Fibroblast of peridontal ligament (primary cell): ENCODE measurements at regions not wholly inside any gene's neighbourhood (a gene's known extent, or its start where the extent isn't known, plus 50 kb on each side); places are given as distances from the start of the nearest gene placed in this dataset.

Source experiments
- DNase-seq: peaks from one replicate; pipeline ENCODE4 v3.0.0-alpha.2; 2010; ENCODE audit errors: extremely low read depth

DNA sequence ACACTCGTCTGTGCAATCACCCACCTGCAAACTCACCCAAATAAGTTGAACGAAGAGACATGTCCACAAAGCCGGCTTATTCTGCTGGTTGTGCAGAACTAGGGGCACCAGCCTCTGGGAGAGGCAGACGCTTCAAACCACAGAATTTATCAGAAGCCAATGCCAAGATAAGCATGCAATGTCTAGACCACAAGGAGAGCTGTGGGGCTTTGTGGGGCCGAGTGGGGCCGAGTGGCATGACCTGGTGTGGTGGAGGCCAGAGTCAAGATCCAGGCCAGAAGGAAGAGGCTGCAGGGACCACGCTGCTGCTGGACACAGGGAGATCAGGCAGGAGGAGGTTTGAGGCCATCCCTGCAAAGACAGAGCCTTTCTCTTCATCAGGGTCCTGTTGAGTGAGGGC, 259.0 kb downstream of the IRX2 start:
- DNase-seq: no peak

- no peak for DNase-seq
Observed at GRCh38 chr5:2491846-2492245, 259.6 kb downstream of the IRX2 start.

DNA sequence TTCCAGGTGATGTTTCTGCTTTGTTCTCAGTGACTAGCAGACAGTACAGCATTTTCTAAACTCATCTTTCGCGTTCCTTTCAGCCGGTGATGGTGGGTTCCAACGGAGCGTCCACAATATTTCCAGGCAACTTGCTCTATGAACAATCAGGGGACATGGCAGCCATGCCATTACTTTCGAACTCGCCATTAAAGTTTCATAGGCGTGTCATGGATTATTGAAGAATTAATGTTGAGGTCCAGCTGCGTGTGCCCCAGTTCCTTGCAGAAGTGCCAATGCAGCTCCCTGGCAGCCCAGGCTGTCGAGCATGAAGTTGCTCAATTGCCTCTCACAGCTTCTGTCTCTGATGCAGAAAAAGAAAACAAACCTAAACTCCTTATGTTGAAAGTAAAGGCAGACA, 262.2 kb downstream of the IRX2 start:
- no peak for DNase-seq

- no peak for DNase-seq
Observed at GRCh38 chr5:2488593-2488992, 262.9 kb downstream of the IRX2 start.

DNA sequence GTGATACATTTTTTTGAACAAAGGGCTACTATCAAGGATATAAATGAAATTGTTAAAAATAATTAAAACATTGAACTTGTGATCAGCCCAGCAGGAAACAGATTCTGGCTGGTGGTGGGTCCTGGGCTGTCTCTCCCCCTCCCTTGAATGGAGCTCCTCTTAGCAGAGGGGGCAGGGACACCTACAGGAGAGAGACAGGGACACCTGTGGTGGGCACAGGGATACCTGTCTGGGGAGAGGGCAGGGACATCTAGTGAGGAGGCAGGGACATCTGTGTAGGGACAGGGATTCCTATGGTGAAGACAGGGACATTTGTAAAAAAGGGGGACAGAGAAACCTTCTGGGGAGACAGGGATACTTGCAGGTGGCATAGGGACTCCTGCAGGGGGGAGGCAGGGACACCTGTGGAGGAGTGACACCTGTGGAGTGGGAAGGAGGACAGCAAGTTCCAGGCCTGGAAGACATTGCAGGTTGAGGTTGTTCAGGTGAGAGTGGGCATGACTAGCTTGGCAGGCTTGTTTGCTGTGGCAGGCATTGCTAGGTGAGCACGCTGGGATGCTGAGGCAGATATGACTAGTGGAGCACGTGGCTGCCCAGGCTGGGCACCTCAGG, 264.2 kb downstream of the IRX2 start:
- no peak for DNase-seq

DNA sequence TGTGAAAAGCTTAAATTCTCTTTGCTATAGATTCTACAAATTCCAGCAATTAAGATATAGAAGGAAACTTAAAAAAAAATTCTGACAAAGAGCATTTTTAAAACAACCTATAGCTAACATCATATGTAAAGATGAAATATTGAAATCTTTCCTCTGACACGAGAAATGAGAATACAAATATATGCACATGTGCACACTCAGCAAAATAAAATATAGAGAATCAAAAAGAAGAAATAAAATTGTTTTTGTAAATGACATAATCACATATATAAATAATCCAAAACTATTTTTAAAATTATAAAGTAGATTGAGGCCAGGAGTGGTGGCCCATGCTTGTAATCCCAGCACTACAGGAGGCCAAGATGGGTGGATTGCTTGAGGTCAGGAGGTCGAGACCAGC, 265.1 kb downstream of the IRX2 start:
- DNase-seq: no peak

GRCh38 chr5:2482778-2483177, 268.7 kb downstream of the IRX2 start:
- DNase-seq: no peak

DNA sequence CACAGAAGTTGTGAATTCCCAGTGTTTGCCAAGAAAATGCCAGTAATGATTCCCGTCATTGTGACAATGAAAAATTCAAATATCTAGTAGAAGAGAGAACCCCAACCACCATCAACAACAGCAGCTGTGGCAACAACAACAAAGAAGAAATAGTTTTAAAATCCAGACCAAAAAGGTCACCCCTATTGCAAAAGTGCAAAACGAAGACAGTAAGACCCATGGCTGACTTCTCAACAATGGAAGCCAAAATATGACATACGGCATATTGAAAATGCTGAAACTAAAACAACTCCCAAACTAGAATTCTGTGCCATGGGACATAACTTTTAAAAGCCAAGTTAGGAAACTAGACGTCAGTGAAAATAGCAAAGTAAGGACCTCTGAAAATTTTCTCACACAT, 270.6 kb downstream of the IRX2 start:
- DNase-seq: no peak

GRCh38 chr5:2475902-2476301, 275.6 kb downstream of the IRX2 start:
- DNase-seq: no peak

- no peak for DNase-seq
Observed at GRCh38 chr5:2472670-2473069, 278.8 kb downstream of the IRX2 start.

GRCh38 chr5:2471152-2471879, 280.2 kb downstream of the IRX2 start:
- DNase-seq: no peak

DNA sequence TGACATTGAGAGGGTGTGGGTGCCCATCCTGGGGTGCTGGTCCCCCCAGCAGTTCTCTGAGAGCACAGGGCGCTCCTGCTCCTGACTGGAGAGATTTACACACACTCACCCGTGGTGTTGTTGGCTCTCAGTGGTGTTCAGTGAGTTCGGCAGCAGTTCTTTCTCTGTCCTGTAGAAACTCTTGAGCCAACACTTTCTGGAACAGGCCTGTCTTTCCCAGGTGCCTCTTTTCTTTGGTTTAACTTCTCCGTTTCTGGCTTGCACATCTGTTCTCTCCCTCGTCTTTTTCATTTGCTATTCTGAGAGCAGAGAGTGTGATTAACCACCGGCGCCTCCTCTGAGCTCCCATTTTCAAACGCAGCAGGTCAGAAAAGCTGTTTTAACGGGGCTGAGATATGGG, 284.5 kb downstream of the IRX2 start:
- DNase-seq: no peak

GRCh38 chr5:2465383-2465782, 286.1 kb downstream of the IRX2 start:
- DNase-seq: no peak

DNA sequence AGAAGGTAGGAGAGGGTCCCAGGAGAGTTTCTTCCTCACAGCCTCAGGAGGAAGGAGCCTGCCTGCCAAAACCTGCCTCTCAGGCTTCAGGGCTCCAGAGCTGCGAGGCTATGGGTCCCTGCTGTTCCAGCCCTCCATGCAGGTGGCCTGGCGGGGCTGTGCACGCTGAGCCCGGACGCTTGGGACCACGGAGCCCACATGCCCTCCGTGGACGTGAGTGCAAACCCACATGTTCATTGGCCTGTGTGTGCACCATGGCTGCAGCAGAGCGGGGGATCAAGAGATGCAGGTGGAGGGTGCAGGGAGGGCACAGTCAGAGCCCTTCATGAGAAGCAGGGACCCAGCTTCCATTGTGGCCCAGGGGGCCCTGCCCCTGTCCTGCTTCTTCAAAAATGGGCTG, 287.3 kb downstream of the IRX2 start:
- DNase-seq: no peak

- DNase-seq: no peak
Observed at GRCh38 chr5:2461701-2462691, 289.5 kb downstream of the IRX2 start.

- DNase-seq: no peak
Observed at GRCh38 chr5:2460098-2460497, 291.4 kb downstream of the IRX2 start.

DNA sequence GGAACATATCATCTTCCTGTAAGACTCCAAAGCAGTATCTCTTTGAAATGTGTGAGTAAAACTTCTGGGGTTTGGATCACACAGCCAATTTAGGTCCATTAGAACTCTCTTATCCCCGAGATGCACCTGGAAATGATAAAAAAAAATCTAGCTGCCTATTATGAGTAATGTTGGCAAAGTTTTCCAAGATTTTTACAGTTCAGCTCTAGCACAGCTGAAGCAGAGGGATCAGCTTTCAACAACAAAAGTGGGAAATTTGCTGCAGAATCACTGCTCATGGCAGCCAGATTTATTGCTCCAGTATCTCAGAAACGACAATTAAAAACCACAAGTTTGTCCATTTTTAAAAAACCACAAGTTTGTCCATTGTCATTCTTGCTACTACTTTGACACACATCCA, 292.2 kb downstream of the IRX2 start:
- no peak for DNase-seq

DNA sequence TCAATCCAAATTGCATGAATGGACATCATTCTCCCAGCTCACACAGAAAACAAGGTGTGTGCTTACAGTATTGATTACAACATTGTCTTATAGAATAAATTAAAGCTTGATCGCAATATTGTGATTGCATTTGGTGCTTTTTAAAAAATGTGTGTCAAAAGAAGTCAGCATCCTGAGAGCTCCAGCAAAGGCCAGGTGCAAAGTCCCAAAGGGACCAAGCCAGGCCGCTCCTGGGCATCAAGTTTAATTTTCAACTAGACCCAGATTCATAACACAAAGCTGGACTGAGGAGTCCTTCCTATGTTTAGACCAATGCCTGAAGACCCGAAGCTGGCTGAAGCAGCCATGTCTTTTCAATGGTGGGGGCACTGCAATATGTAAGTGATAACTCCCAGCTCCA, 295.6 kb downstream of the IRX2 start:
- DNase-seq: no peak

GRCh38 chr5:2454876-2455275, 296.6 kb downstream of the IRX2 start:
- DNase-seq: no peak

DNA sequence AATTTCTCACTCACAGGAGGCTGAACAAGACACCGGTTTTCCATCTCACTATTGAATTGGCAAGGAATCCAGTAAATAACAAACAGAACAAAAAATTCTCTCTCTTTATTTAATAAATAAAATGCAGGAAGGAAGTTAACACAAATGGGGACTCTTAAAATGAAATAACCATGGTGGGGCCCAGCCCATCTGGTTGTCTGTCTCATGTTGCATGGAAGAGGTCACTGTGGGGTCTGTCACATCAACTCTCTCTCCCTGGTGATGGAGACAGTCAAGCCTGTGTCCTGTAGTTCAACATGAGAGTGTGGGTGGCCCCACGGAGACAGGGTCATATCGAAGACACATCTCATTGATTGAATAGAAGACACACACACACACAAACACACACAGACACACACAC, 297.7 kb downstream of the IRX2 start:
- DNase-seq: no peak

- DNase-seq: no peak
Observed at GRCh38 chr5:2451100-2451499, 300.4 kb downstream of the IRX2 start.

DNA sequence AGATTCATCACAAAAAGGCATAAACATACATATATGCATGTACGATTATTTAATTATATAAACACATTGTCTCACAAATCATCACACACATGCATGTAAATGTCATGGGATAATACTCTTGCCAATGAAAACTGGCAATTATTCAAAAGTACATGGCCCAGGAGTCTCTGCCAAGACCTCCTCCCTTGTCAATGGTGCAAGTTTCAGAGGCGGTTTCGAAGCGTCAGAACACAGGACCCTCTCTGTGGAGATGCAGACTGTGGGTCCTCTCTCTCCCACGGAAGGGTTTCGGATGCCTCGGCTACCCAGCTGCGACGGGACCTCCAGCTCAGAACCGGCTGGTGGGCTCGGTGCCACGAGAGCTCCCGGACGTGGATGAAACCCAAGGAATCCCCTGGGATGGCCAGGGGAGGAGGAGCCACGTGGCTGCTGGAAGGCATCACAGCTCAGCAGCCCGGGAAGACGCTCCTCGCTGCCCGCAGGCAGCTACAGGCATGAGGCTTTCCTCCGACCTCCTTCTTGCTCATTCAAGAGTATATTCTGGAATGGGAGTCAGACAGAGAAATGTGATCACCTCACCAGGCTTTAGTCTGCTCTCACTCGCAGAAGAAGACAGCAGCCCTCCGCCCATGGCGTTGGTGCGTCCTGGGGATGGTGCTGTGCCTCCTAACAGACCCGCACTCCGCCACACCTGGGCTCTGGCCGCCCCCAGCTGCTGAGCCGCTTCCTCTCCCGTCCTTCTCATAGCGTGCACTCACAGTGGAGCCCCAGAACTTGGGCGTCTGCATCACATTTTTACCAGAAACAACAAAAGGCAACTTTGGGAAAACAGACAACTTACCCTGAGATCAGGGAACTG, 308.8 kb downstream of the IRX2 start:
- DNase-seq: no peak
